ENCODE measurements at regions not wholly inside any gene's neighbourhood (a gene's known extent, or its start where the extent isn't known, plus 50 kb on each side); places are given as distances from the start of the nearest gene placed in this dataset.

- Histone ChIP-seq H3K4me3 (ENCODE audit: insufficient read depth, low read length, poor library complexity, severe bottlenecking) (no peak overlapping the region), H3K27ac (ENCODE audit: low read depth, low read length) (no peak overlapping the region), H3K27me3 (ENCODE audit: low read length) (no peaks in the 10 kb centered on the region), H3K9me2 (replicated peaks; ENCODE audit: insufficient read depth, low read length) (no peaks in the 10 kb centered on the region), H3K4me2 (ENCODE audit: low read depth, low read length, poor library complexity, severe bottlenecking) (no peak overlapping the region), H4K20me1 (ENCODE audit: low read depth, low read length) (no peaks in the 10 kb centered on the region), H3K9me3 (ENCODE audit: insufficient read depth, low read length) (no peaks in the 10 kb centered on the region), H3K9ac (ENCODE audit: low read length) (no peak overlapping the region), H3K36me3 (ENCODE audit: low read length) (no peaks in the 10 kb centered on the region), H2AFZ (ENCODE audit: low read depth, low read length, severe bottlenecking) (no peak overlapping the region), H3F3A (ENCODE audit: insufficient read depth) (no peaks in the 10 kb centered on the region), H3K79me2 (ENCODE audit: insufficient read depth, low read length) (no peaks in the 10 kb centered on the region)
- no peak for TF ChIP-seq EZH2phosphoT487 (conservative IDR thresholded peaks at IDR 0.05; ENCODE audit: low read length)
- no peak for TF ChIP-seq CTCF (IDR thresholded peaks at IDR 0.05; ENCODE audit: insufficient read depth, low read length, poor library complexity, severe bottlenecking)
These were observed 1130.7 kb upstream of the FAM98A start for GRCh38 chr2:34729845-34730244.

- Histone ChIP-seq H3K4me2 (ENCODE audit: low read depth, low read length, poor library complexity, severe bottlenecking) (no peak overlapping the region), H3K36me3 (ENCODE audit: low read length) (no peaks in the 10 kb centered on the region), H3K4me3 (ENCODE audit: insufficient read depth, low read length, poor library complexity, severe bottlenecking) (no peak overlapping the region), H4K20me1 (ENCODE audit: low read depth, low read length) (no peaks in the 10 kb centered on the region), H3K9me3 (ENCODE audit: insufficient read depth, low read length) (no peaks in the 10 kb centered on the region), H2AFZ (ENCODE audit: low read depth, low read length, severe bottlenecking) (no peak overlapping the region), H3K79me2 (ENCODE audit: insufficient read depth, low read length) (no peaks in the 10 kb centered on the region), H3K9ac (ENCODE audit: low read length) (no peak overlapping the region), H3K27me3 (ENCODE audit: low read length) (no peaks in the 10 kb centered on the region), H3K27ac (ENCODE audit: low read depth, low read length) (no peak overlapping the region), H3F3A (ENCODE audit: insufficient read depth) (no peaks in the 10 kb centered on the region), H3K9me2 (replicated peaks; ENCODE audit: insufficient read depth, low read length) (no peaks in the 10 kb centered on the region)
- TF ChIP-seq EZH2phosphoT487 (conservative IDR thresholded peaks at IDR 0.05; ENCODE audit: low read length) (no peak), CTCF (IDR thresholded peaks at IDR 0.05; ENCODE audit: insufficient read depth, low read length, poor library complexity, severe bottlenecking) (no peak)
These were observed 1125.0 kb upstream of the FAM98A start for GRCh38 chr2:34724107-34724506.

GRCh38 chr2:34723683-34724082 is 1124.6 kb upstream of the FAM98A start:
- Histone ChIP-seq H4K20me1 (ENCODE audit: low read depth, low read length) (no peaks in the 10 kb centered on the region), H3K9me2 (replicated peaks; ENCODE audit: insufficient read depth, low read length) (no peaks in the 10 kb centered on the region), H3K4me3 (ENCODE audit: insufficient read depth, low read length, poor library complexity, severe bottlenecking) (no peak overlapping the region), H3K36me3 (ENCODE audit: low read length) (no peaks in the 10 kb centered on the region), H3K27me3 (ENCODE audit: low read length) (no peaks in the 10 kb centered on the region), H2AFZ (ENCODE audit: low read depth, low read length, severe bottlenecking) (no peak overlapping the region), H3K4me2 (ENCODE audit: low read depth, low read length, poor library complexity, severe bottlenecking) (no peak overlapping the region), H3K9me3 (ENCODE audit: insufficient read depth, low read length) (no peaks in the 10 kb centered on the region), H3F3A (ENCODE audit: insufficient read depth) (no peaks in the 10 kb centered on the region), H3K27ac (ENCODE audit: low read depth, low read length) (no peak overlapping the region), H3K79me2 (ENCODE audit: insufficient read depth, low read length) (no peaks in the 10 kb centered on the region), H3K9ac (ENCODE audit: low read length) (no peak overlapping the region)
- TF ChIP-seq CTCF (IDR thresholded peaks at IDR 0.05; ENCODE audit: insufficient read depth, low read length, poor library complexity, severe bottlenecking) (no peak), EZH2phosphoT487 (conservative IDR thresholded peaks at IDR 0.05; ENCODE audit: low read length) (no peak)

All from SU-DHL-6 (cell line).